Gastroesophageal sphincter (tissue), 4 donors: ENCODE measurements at regions not wholly inside any gene's neighbourhood (a gene's known extent, or its start where the extent isn't known, plus 50 kb on each side); places are given as distances from the start of the nearest gene placed in this dataset.

ENCODE experiments used
- small RNA-seq, 4 donors: library from RNA; depleted of rRNA; stranded (forward); fragments of <200 nt; gene quantifications; one replicate each; pipeline ENCODE3, GENCODE V24; 2016

Small RNA genes lying in the stretch of these regions (small RNA-seq; reads per million reads assigned to genes)
- gene AC091849.1 (0 reads per million in 4 donors), gene MIR4277 (0 reads per million in 4 donors)
